ENCODE measurements at regions not wholly inside any gene's neighbourhood (a gene's known extent, or its start where the extent isn't known, plus 50 kb on each side); places are given as distances from the start of the nearest gene placed in this dataset.
A peak's percentile ranks its signal among the peaks of the same experiment; 100 is the strongest.

DNA sequence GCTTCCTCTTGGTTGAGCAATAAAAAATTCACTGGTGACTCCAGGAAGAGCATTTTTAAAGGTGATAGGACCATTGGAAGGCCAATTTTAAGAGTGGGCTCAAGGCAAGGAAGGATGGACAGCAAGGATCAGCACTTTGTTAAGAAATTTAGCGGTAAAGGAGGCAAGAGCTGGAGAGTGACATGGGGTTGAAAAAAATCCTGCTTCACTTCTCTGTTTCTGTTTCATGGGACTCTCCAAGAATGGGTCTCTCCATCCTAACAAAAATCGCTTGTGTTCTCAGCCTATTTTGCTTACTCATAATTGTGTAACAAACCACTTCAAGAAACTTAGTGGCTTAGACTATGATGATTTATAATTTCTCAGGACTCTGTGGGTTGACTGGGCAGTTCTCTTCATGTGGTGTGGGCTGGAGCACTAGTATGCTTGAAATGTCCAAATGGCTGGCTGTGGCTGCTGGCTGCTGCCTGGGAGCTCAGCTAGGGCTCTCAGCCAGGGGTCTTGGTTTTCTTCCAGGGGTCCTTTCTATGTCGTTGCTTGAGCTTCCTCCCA, 59.8 kb upstream of the ZNRF2 start:
- TF ChIP-seq CTCF (IDR thresholded peaks at IDR 0.05; ENCODE audit: low read depth, low read length, missing control alignments) = no peak

DNA sequence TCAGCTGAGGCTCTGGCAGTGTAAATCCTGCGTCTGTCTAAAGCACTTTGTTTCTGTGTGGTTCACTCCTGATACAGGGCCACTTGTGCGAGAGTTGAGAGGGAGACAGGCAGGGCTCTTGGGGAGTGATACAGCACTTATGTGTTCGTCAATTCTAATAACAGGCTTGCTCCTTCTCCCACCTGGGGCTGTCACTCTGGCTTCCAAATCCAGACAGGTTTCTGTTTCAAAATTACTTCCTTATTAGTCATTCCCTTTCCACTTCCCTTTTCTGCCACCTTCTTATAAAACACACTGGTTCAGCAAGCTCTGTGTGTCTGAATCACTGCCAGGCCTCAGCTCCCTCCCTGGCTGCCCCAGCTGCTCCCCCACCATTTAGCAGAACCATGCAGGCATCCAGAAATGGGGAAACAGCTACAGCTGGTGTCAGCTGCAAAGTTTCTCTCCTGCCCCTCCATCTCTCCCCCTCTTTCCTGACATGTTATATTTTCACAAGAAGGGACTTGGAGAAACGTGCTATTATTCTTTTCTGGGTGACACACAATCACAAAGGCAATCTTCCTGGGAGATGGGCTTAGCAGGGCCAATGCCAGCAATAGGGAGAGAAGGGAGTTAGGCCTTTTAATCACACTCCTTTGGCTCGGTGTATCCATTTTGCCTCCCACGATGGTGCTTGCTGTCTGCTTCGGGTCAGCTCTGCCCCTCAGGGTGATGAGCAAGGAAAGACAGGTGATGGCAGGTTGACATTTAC, 58.4 kb upstream of the ZNRF2 start:
- H3K4me3 ChIP-seq (ENCODE audit: low read depth, low read length) = no peak overlapping the region
- peak; percentile 76 for DNase-seq (ENCODE audit: low read depth)

More for the DNA sequence above, 59.8 kb upstream of the ZNRF2 start:
- no peak for DNase-seq (ENCODE audit: low read depth)
- no peak overlapping the region for H3K4me3 ChIP-seq (ENCODE audit: low read depth, low read length)

DNA sequence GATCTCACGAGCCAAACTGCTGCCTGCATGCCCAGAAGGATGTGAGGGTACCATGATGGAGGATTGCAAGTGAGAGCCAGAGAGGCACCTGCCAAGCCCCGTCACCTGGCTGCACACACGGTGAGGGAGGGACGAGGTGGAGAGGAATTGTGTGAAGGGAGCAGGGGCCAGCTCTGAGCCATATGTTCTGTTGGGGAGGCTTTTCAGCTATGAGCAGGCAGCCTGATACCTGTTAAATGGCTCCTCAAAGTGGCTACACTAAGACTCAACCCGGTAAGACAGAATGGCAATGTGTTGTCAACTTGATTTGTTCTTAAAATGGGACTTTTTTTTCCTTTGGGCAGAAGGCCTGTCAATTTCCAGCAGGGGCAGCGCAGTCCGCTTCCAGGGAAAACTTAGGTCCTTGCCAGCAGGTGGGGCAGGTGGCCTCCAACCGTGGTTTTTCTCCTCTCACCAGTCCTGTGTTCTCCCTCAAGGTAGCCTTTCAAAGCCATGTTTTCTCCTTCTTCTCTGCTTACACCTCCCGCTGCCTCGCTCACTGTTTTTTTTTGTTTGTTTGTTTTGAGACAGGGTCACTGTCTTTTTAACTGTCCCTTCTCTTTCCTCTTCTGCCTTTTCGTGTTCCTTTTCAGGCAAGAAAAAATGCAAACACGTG, 57.7 kb upstream of the ZNRF2 start:
- DNase-seq (ENCODE audit: low read depth) = no peak
- H3K4me3 ChIP-seq (ENCODE audit: low read depth, low read length) = no peak overlapping the region
- peak; percentile 11 for TF ChIP-seq CTCF (IDR thresholded peaks at IDR 0.05; ENCODE audit: low read depth, low read length, missing control alignments)

More for the DNA sequence above, 58.4 kb upstream of the ZNRF2 start:
- no peak for TF ChIP-seq CTCF (IDR thresholded peaks at IDR 0.05; ENCODE audit: low read depth, low read length, missing control alignments)

DNA sequence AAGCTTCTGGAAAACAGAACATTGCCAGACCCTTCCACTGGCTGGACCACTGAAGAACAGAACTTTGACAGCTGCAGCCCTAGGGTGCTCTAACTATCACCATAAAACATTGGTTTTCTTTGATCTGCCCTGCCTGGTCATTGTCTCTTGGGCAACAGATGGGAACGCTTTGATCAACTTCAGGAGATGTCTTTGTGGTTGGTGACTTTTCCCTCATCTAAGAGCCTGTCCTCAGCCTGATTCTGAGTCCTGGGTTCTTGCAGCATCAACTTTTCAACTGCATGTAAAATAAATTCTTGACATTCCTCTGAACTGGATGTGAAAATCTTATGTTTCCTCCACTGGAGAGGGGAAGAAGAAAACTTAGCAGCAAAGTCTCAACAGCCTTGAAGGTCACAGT, 53.1 kb upstream of the ZNRF2 start:
- no peak for DNase-seq (ENCODE audit: low read depth)
- TF ChIP-seq CTCF (IDR thresholded peaks at IDR 0.05; ENCODE audit: low read depth, low read length, missing control alignments) = no peak
- no peak overlapping the region for H3K4me3 ChIP-seq (ENCODE audit: low read depth, low read length)

DNA sequence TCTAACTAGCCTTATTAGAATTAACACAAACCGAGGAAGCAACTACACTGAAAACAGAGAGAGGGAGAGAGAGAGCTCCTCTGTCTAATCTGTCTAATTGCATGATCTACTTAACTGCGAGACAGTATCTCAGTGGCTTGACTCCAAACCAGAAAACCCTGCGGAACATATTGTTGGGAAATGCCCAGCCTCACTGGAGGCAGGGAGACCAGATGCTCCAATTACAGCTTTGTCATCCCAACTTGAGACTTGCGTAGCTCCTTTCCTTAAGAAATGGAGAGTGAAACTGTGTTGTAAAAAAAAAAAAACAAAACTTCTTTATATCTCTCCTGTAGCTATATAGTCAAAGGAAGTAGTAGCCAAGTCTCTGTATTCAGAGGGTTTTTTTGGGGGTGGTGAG, 52.0 kb upstream of the ZNRF2 start:
- TF ChIP-seq CTCF (IDR thresholded peaks at IDR 0.05; ENCODE audit: low read depth, low read length, missing control alignments) = no peak
- DNase-seq (ENCODE audit: low read depth) = no peak
- H3K4me3 ChIP-seq (ENCODE audit: low read depth, low read length) = no peak overlapping the region

Measured in GM12864 (cell line).